ENCODE measurements at regions not wholly inside any gene's neighbourhood (a gene's known extent, or its start where the extent isn't known, plus 50 kb on each side); places are given as distances from the start of the nearest gene placed in this dataset.

- H3K36me3 ChIP-seq (ENCODE audit: control insufficient read depth in 2 of 2, insufficient read depth in 1 of 2, low read length in 2 of 2): no peaks in the 10 kb centered on the region
- no peak overlapping the region for H3K4me3 ChIP-seq (ENCODE audit: low read depth, low read length)
- H3K4me1 ChIP-seq (ENCODE audit: control insufficient read depth, insufficient read depth, low read length): no peaks in the 10 kb centered on the region
- H3K9me3 ChIP-seq (ENCODE audit: control insufficient read depth, insufficient read depth, low read depth, low read length): no peaks in the 10 kb centered on the region
- ChIA-PET CTCF (no interaction called here), POLR2A (no interaction called here)
- no peak overlapping the region for H3K27ac ChIP-seq (ENCODE audit: extremely low read depth, low read depth, low read length)
- TF ChIP-seq ZBTB6 (tag by site-specific recombination; IDR thresholded peaks at IDR 0.05): no peak
- no peak for TF ChIP-seq ZNF555 (tag by site-specific recombination; conservative IDR thresholded peaks at IDR 0.05)
- no peak for TF ChIP-seq ZNF18 (tag by site-specific recombination; IDR thresholded peaks at IDR 0.05)
- no peak for TF ChIP-seq ZNF654 (tag by site-specific recombination; IDR thresholded peaks at IDR 0.05; ENCODE audit: low read depth)
- TF ChIP-seq GFI1B (tag by site-specific recombination; IDR thresholded peaks at IDR 0.05): no peak
- no peak for TF ChIP-seq ZNF311 (tag by site-specific recombination; IDR thresholded peaks at IDR 0.05; ENCODE audit: borderline replicate concordance)
- TF ChIP-seq ZNF148 (tag by site-specific recombination; IDR thresholded peaks at IDR 0.05; ENCODE audit: borderline replicate concordance): no peak
- no peak for TF ChIP-seq BCL11B (tag by site-specific recombination; IDR thresholded peaks at IDR 0.05; ENCODE audit: low read depth)
These were observed 695.6 kb upstream of the GCFC2 start for GRCh38 chr2:76406134-76406855.

- TF ChIP-seq SALL2 (tag by site-specific recombination; IDR thresholded peaks at IDR 0.05; ENCODE audit: borderline replicate concordance) (no peak), ZXDB (tag by site-specific recombination; IDR thresholded peaks at IDR 0.05) (no peak), KLF10 (tag by site-specific recombination; IDR thresholded peaks at IDR 0.05) (no peak), ZFP41 (tag by site-specific recombination; IDR thresholded peaks at IDR 0.05; ENCODE audit: borderline replicate concordance) (no peak)
- Histone ChIP-seq H3K36me3 (ENCODE audit: control insufficient read depth in 2 of 2, insufficient read depth in 1 of 2, low read length in 2 of 2) (no peaks in the 10 kb centered on the region), H3K4me3 (ENCODE audit: low read depth, low read length) (no peak overlapping the region), H3K27ac (ENCODE audit: extremely low read depth, low read depth, low read length) (no peak overlapping the region), H3K9me3 (ENCODE audit: control insufficient read depth, insufficient read depth, low read depth, low read length) (no peaks in the 10 kb centered on the region), H3K4me1 (ENCODE audit: control insufficient read depth, insufficient read depth, low read length) (no peaks in the 10 kb centered on the region)
- CTCF ChIA-PET: interaction anchor here (0.5 kb wide), 1 partner anchor 8 kb away, joined by 6 read pairs; no protein-coding TSS in a partner anchor
- POLR2A ChIA-PET: no interaction called here
These were observed 682.6 kb upstream of the GCFC2 start for GRCh38 chr2:76393356-76393755.

GRCh38 chr2:76391678-76392077 lies 681.0 kb upstream of the GCFC2 start:
- Histone ChIP-seq H3K4me3 (ENCODE audit: low read depth, low read length) (no peak overlapping the region), H3K27ac (ENCODE audit: extremely low read depth, low read depth, low read length) (no peak overlapping the region), H3K36me3 (ENCODE audit: control insufficient read depth in 2 of 2, insufficient read depth in 1 of 2, low read length in 2 of 2) (no peaks in the 10 kb centered on the region), H3K4me1 (ENCODE audit: control insufficient read depth, insufficient read depth, low read length) (no peaks in the 10 kb centered on the region), H3K9me3 (ENCODE audit: control insufficient read depth, insufficient read depth, low read depth, low read length) (no peaks in the 10 kb centered on the region)
- CTCF ChIA-PET: no interaction called here
- POLR2A ChIA-PET: no interaction called here
- TF ChIP-seq ZNF658 (tag by site-specific recombination; IDR thresholded peaks at IDR 0.05): no peak
- TF ChIP-seq ZNF670 (tag by site-specific recombination; IDR thresholded peaks at IDR 0.05; ENCODE audit: low read depth): no peak
- no peak for TF ChIP-seq MZF1 (tag by site-specific recombination; IDR thresholded peaks at IDR 0.05; ENCODE audit: borderline replicate concordance)
- TF ChIP-seq PATZ1 (tag by site-specific recombination; IDR thresholded peaks at IDR 0.05): no peak
- no peak for TF ChIP-seq ZNF549 (tag by site-specific recombination; IDR thresholded peaks at IDR 0.05)
- TF ChIP-seq ZNF335 (tag by site-specific recombination; conservative IDR thresholded peaks at IDR 0.05): no peak
- TF ChIP-seq YY1 (tag by site-specific recombination; IDR thresholded peaks at IDR 0.05): no peak
- no peak for TF ChIP-seq ZNF610 (tag by site-specific recombination; IDR thresholded peaks at IDR 0.05; ENCODE audit: borderline replicate concordance)

Data from HEK293 (cell line).